Glutamatergic neuron (in vitro differentiated cells): ENCODE measurements at regions not wholly inside any gene's neighbourhood (a gene's known extent, or its start where the extent isn't known, plus 50 kb on each side); places are given as distances from the start of the nearest gene placed in this dataset.

Experiments used
- DNase-seq: peaks from one replicate; pipeline ENCODE4 v3.0.0; 2022
- H3K27ac Mint-ChIP-seq: one replicate; pipeline ENCODE4 v1.8.0; 2020; ENCODE audit warnings: mild to moderate bottlenecking, mixed read lengths, inconsistent platforms; ENCODE audit not compliant: unreplicated experiment
- H3K27me3 Mint-ChIP-seq: one replicate; pipeline ENCODE4 v1.8.0; 2020; ENCODE audit warnings: mild to moderate bottlenecking, moderate library complexity, mixed read lengths, inconsistent platforms; ENCODE audit not compliant: unreplicated experiment
- H3K36me3 Mint-ChIP-seq: one replicate; pipeline ENCODE4 v1.8.0; 2020; ENCODE audit warnings: mild to moderate bottlenecking, mixed read lengths, inconsistent platforms; ENCODE audit not compliant: unreplicated experiment
- H3K4me1 Mint-ChIP-seq: one replicate; pipeline ENCODE4 v1.8.0; 2020; ENCODE audit warnings: mild to moderate bottlenecking, low read depth, mixed read lengths, inconsistent platforms; ENCODE audit not compliant: unreplicated experiment
- H3K4me3 Mint-ChIP-seq: one replicate; pipeline ENCODE4 v1.8.0; 2020; ENCODE audit warnings: mild to moderate bottlenecking, mixed read lengths, inconsistent platforms; ENCODE audit not compliant: unreplicated experiment
- H3K9me3 Mint-ChIP-seq: one replicate; pipeline ENCODE4 v1.8.0; 2020; ENCODE audit warnings: mild to moderate bottlenecking, moderate library complexity, mixed read lengths, inconsistent platforms; ENCODE audit not compliant: unreplicated experiment
- CTCF ChIP-seq: fragments of 200-600 bp; sonication (generic); IDR thresholded peaks from one replicate; pipeline ENCODE4 v1.5.0; 2021; ENCODE audit not compliant: partially characterized antibody, unreplicated experiment

- Mint-ChIP-seq H3K36me3 (no peaks in the 10 kb centered on the region), H3K4me3 (no peak overlapping the region), H3K4me1 (peaks cover 10% of the 10 kb centered on the region), H3K27ac (no peak overlapping the region), H3K27me3 (peaks cover 5% of the 10 kb centered on the region), H3K9me3 (peaks cover 3% of the 10 kb centered on the region)
- DNase-seq: peak; percentile 33
- no peak for TF ChIP-seq CTCF
Observed at GRCh38 chr10:130623680-130624267, 487.6 kb downstream of the GLRX3 start.

- TF ChIP-seq CTCF: no peak
- no peak overlapping the region for H3K4me3 Mint-ChIP-seq
- peaks cover 10% of the 10 kb centered on the region for H3K4me1 Mint-ChIP-seq
- DNase-seq: no peak
- H3K36me3 Mint-ChIP-seq: peaks cover 4% of the 10 kb centered on the region
- H3K27ac Mint-ChIP-seq: no peak overlapping the region
- H3K9me3 Mint-ChIP-seq: peaks cover 6% of the 10 kb centered on the region
- peaks cover 7% of the 10 kb centered on the region for H3K27me3 Mint-ChIP-seq
Observed at GRCh38 chr10:130627346-130628045, 491.3 kb downstream of the GLRX3 start.

- Mint-ChIP-seq H3K9me3 (peaks cover 4% of the 10 kb centered on the region), H3K4me3 (no peak overlapping the region), H3K27ac (no peak overlapping the region), H3K27me3 (peaks cover 5% of the 10 kb centered on the region), H3K36me3 (peaks cover 4% of the 10 kb centered on the region), H3K4me1 (peaks cover 3% of the 10 kb centered on the region)
- TF ChIP-seq CTCF: no peak
- DNase-seq: no peak
Observed at GRCh38 chr10:130630135-130630534, 493.9 kb downstream of the GLRX3 start.

- no peak overlapping the region for H3K4me3 Mint-ChIP-seq
- peaks cover 4% of the 10 kb centered on the region for H3K36me3 Mint-ChIP-seq
- peaks cover 12% of the 10 kb centered on the region for H3K4me1 Mint-ChIP-seq
- H3K27ac Mint-ChIP-seq: no peak overlapping the region
- peaks cover 4% of the 10 kb centered on the region for H3K9me3 Mint-ChIP-seq
- peaks cover 5% of the 10 kb centered on the region for H3K27me3 Mint-ChIP-seq
- no peak for DNase-seq
- no peak for TF ChIP-seq CTCF
Observed at GRCh38 chr10:130631142-130632096, 495.2 kb downstream of the GLRX3 start.

- DNase-seq: no peak
- H3K4me3 Mint-ChIP-seq: no peak overlapping the region
- no peak overlapping the region for H3K27ac Mint-ChIP-seq
- no peak for TF ChIP-seq CTCF
- peaks cover 6% of the 10 kb centered on the region for H3K36me3 Mint-ChIP-seq
- peaks cover 9% of the 10 kb centered on the region for H3K4me1 Mint-ChIP-seq
- H3K27me3 Mint-ChIP-seq: peaks cover under 1% of the 10 kb centered on the region
- peaks cover under 1% of the 10 kb centered on the region for H3K9me3 Mint-ChIP-seq
Observed at GRCh38 chr10:130634816-130635215, 498.6 kb downstream of the GLRX3 start.
